ENCODE measurements at regions not wholly inside any gene's neighbourhood (a gene's known extent, or its start where the extent isn't known, plus 50 kb on each side); places are given as distances from the start of the nearest gene placed in this dataset.

DNA sequence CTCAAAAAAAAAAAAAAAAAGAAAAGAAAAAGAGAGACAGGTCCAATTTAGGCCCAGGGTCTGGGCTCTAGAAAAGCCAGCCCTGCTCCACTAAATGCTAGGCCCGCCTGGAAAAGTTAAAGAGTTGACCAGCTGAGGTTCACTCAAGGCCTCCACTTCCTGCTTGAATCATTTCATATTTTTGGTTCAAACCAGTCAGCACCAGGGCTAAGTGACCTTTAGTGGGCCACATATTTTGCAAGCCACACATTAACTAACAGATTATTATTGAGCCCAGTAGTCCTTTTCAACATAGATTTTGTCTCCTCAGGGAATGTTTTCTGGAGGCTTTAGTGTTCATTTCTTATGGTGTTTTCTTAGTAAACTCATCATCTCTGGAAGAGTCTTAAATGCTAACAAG is 156.6 kb downstream of the TLR4 start:
- DNase-seq (ENCODE audit: low read depth), result peak; percentile 35

DNA sequence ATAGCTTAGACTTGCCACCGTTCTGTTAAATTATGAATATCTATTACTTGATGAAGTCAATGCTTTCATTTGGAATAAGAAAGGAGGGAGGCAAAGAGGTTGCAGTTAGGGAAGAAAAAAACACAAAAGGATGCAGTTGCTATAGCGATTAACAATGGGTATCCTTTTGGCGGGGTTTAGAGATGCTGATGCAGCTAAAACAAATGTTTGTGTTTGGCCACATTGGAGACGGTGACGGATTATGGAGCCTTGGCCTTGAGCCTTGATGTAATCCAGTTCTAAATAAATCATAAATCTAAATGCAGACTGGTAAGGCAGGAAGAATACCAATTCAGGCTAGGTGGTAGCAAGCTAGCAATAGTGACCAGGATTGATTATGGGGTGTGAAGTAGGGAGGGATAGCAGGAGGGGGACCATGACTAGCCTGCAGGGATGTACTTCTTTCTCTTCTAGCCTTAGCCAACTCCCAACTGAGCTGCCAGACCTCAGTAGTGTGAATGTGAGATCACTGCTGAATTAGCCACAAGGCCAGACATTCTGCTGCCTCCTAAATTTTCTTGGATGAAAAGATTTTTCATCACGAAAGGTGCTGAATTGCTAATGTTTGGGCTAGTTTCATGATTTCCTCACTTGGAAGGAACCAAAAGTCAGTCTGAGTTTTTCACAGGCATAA is 160.3 kb downstream of the TLR4 start:
- DNase-seq (ENCODE audit: low read depth), result no peak

DNA sequence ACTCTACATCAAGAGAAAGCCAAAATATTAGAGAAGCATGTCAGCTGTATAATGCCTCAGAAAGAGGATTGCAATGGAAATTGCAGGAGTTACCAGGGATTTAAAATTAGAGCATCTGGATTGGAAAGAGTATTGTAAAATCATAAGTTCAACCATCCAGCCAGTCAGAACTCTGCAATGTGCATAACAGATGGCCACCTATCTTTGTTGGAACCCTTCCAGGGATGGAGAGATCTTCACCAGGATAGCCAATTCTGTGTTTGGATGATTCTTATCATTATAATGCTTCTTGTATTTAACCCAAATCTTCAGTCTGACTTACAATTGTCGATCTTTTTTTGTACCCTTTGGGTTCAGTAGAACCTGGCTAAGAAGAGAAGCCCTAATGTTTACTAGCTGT is 164.4 kb downstream of the TLR4 start:
- no peak for DNase-seq (ENCODE audit: low read depth)

DNA sequence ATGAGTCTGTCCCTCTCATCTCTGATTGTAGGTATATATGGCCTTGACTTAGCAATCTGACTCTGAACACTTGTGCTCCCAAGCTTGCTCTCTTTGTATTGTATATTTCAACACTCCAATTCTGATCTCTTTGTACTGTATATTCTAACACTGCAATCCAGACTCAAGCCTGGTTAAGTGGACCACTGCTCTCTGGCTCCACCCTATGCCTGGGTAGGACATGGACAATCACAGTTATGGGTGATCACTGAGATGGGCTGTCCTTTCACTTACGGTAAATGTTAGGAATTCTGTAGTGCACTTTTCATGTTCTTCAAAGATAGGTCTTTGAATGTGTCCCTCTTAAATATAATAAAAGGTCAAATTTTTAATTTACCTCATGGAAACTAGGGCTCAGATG is 165.1 kb downstream of the TLR4 start:
- no peak for DNase-seq (ENCODE audit: low read depth)

DNA sequence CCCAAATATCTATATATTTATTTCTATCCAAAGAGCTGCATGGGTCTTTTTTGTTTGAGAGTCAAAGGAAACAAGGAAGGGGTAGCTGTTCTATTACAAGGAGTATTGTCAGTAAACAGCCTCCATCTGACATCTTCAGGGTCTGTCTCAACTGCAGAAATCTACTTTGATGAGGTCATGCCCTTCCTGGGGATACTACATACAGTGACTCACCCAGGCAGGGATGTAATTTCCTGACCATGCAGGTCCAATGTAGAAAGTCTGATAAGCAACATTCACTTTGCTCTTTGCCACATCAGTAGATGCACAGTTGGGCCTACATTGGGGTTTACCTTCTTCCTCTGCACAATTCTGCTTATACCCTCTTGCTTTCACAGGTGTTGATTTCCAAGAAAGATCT is 165.5 kb downstream of the TLR4 start:
- no peak for DNase-seq (ENCODE audit: low read depth)

DNA sequence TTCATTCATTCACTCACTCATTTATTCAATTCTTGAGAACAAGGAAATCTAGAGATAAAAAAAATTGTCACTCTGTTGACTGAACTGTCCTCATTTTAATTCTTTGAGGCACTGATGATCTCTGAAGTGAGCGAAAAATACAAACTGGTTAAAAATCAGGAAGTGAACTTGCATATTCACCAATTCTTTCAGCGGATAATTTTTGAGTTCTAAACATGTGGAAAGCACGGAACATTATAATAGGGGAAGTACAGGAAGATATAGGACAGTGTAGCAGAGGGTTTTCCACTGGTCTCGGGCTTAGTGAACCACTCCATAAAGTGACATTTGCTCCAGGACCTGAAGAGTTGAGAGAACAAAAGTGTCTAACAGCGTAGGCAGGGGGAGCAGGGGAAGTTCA is 169.5 kb downstream of the TLR4 start:
- DNase-seq (ENCODE audit: low read depth), result no peak

DNA sequence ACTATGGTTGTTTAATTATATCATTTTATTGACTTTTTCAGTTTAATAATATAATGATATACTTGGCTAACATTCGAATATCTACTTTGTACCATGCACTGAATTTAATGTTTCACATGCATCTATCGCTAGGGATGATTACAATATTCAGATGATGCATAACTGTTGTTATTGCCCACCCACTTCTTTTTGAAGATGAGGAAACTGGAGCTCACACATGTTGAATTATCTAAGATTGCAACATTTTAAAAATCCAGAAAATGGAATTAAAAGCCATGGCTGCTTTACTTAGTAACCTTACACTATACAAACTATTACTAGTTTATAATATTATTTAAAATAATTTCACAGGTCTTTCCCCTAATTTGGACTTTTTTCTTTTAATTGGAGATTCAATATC is 171.7 kb downstream of the TLR4 start:
- DNase-seq (ENCODE audit: low read depth), result no peak

DNA sequence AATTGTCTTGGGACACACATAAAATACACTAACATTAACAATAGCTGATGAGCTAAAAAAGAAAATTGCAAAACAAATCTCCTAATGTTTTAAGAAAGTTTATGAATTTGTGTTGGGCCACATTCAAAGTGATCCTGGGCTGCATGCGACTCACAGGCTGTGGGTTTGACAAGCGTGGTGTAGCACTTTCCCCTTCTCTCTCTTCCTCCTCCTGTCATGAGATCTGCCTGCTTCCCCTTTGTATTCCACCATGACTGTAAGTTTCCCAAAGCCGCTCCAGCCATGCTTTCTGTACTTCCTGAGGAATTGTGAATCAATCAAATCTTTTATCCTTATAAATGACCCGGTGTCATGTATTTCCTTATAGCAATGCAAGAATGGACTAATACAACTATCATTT is 178.0 kb downstream of the TLR4 start:
- DNase-seq (ENCODE audit: low read depth), result no peak

DNA sequence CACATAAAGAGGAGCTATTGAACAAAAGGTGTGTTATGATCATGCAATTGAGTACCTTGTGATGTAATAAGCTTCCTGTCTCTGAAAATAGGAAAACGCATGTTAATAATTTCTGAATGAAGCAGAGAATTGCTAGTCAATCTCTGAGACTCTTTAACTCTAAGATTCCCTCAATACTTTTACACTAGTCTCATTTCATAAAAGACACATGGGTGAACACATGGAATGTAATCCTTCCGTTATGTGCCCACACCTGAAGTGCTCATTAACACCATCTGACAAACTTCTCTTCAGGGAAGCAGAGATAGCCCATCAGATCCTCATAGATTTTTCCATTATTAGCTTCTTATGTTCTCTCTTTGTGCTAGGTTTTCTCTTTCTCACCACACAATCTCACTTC is 182.4 kb downstream of the TLR4 start:
- DNase-seq (ENCODE audit: low read depth), result peak; percentile 6

DNA sequence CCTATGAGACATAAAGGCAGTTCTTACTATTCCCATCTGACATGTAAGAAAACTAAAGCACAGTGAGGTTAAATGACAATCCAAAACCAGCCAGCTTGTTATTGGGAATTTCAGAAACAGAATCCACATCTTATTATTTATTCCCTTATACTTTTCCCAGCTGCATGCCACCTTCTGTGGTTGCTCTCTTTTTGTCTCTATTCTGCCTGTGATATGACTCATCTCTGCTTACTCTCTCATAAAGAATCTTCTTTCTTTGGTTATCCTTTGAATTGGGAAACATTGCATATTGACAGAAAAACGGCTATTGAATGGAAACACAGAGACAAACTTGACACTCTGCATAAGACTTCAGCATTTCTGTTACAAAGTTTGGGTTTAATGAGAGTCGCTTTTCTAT is 183.2 kb downstream of the TLR4 start:
- DNase-seq (ENCODE audit: low read depth), result peak; percentile 36

DNA sequence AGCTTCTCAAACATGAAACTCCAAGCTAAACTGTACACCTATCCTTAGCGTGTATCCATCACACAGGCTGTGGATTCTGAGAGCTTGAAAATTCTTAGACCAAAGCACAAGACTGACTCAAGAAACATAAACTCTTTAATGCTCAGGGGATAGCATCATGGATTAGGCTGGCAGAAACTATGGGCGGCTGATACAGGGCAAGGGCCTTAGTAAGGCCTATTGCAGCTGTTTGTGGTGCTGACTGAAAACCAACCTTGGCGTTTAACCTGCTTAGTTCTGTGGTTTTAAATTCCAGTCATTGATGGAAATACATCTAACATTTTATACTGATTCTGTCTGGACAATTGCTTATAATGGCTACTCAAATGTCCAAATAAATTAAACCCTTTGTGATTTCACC is 183.7 kb downstream of the TLR4 start:
- DNase-seq (ENCODE audit: low read depth), result no peak

DNA sequence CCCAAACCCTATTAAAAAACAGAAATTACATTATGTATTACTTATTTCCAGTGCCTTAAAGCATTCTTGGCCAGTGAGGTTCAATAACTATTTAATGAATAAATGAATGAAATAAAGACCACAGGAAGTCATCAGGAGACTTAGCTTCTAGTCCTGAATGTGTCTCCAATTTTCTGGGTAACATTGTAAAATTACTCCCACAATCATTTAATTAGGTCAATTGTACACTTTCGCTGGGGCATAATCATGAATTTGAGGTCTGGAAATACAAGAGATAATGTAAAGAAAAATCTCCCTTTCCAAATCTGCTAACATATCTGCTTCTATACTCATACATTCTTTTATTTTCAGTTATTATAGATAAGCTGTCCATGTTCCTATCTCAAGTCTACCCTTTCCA is 199.2 kb downstream of the TLR4 start:
- no peak for DNase-seq (ENCODE audit: low read depth)

DNA sequence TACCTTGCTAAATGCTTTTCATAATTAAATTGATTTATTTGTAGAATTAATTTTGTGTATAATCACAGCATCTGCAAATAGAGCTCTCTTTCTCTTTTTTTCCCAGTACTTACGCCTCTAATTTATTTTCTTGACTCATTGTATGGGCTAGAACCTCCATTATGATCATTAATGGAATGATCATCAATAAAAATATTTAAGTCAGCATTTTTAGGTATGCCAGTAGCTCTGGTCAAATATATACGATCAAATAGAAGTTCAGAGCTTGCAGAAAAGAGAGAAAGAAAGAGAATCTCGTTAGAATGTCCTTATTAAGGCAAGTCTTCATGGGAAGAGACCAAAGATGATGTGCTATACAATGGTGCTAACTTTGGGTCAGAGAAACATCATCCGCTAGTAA is 202.6 kb downstream of the TLR4 start:
- no peak for DNase-seq (ENCODE audit: low read depth)

DNA sequence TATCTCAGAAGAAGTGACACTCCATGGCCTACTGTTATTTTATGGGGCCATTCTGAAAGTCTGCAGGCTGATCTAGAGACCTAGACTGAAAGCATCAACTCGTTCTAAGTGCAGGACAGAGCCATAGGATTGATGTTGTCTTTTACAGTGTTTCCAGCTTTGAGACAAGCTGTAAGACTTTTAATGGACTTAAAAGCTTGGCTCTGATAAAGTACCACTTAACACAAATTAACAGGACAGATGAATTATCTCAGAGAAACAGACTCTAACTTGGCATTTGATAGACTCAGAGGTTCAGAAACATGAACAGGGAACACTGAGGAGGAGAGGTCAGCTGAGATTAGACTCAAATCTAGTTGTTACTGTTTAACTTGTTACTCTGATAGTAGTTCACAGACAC is 203.2 kb downstream of the TLR4 start:
- no peak for DNase-seq (ENCODE audit: low read depth)

DNA sequence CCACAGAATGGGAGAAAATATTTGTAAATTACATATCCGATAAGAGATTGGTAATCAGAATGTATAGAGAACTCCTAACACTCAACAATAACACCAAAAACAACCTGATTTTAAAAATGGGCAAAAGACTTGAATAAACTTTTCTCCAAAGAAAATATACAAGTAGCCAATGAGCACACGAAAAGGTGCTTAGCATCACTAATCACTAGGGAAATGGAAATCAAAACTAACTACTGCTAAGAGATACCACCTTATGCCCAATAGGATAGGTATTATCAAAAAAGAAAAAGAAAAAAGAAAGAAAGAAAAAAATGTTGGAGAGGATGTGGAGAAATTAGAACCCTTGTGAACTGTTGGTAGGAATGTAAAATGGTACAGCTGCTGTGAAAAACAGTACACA is 212.1 kb downstream of the TLR4 start:
- peak; percentile 11 for DNase-seq (ENCODE audit: low read depth)

DNA sequence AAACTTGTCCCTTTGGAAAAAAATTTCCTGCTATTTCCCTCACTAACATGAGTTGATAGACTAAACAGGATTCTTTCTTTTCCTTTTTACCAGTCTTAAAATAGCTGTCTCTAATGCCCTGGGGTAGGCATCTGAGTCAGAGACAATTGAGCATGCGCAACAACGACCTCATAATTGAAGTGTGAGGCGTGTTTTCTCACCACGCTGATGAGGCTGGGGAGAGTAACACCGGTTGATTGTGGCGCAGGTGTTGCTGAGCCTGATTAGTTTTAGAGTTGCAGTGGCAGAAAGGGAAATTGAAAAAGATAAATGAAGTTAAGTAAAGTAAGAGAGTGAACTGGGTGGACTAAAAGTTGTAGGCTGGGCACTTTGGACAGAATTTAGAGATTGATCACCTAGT is 213.7 kb downstream of the TLR4 start:
- DNase-seq (ENCODE audit: low read depth), result peak; percentile 4

DNA sequence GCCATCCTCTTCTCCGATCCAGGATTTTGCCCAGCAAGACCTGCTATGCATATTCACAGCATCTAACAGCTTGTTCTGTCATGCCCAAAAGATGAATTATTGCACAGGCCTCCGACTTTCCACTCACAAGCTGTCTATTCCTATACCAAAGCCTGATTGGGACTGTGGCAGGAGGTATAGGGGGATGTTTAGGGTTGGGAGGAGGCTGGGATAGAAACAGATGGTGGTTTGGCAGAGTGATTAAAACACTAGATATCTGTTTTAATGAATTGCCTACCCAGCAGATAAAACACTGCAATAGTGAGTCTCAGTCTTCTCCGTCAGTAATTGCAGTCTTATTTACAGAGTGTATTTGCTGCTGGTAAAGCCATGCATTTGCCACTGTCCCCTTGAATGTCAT is 215.3 kb downstream of the TLR4 start:
- no peak for DNase-seq (ENCODE audit: low read depth)

DNA sequence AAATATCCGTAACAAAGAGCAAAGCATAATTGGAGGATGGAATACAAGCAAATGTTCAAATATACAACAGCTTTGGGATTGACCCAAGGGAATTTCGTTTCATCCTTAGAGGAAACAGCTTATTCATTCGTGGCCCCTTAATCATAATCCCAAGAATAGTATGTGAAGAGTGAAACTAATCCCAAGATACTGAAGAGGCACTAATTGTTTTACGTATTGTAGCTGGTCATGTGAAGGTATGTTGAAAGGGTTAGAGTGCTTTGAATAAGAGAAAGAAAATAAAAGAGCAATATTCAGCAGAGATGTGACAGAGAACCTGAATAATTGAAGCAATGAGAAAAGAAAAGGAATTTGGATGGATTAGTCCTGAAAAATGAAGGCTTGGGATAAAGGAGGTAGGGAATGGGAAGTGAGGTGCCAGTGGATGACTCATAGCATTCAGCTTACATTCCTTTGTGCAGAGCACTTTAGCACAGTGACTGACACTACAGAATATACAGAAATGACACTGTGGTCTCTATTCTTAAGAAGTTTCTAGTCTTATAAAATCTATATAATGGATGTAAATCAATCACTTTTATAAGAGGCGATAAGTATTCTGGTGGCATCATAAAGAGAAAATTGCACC is 221.9 kb downstream of the TLR4 start:
- peak; percentile 61 for DNase-seq (ENCODE audit: low read depth)

DNA sequence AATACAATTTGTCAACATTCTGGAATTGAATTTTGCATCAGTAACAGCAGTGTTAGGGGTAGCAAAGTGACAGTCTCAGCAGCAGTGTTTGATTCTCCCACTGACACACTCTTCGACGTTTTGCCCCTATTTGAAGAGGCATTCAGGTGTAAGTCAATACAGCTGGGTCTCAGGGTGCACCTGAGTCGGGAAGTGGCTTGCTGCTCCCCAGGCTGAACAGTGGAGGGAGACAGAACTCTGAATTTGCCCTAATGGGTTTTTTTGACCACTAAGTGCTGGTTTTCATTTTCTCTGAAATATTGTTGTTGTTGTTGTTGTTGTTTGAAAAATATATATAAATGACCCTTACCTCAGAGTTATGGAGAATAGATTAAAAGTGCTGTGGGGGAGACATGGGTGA is 223.2 kb downstream of the TLR4 start:
- DNase-seq (ENCODE audit: low read depth), result no peak

DNA sequence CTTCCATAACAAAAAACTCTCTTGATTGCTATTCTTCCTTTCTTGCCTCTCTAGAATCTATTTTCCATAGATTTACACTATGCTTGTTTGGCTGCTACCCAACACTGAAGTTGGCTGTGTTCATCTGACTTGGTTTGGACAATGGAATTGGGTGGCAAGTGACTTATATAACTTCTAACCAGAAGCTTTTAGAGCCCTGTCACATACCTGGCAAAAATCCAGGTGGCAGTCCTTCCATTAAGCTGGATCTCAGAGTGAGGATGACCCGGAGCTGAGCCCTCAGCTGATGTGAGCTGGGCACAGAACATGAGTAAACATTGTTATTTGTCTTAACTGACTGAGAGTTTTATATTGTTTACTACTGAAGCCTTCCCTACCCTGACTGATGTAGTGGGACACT is 225.7 kb downstream of the TLR4 start:
- DNase-seq (ENCODE audit: low read depth), result peak; percentile 13

DNA sequence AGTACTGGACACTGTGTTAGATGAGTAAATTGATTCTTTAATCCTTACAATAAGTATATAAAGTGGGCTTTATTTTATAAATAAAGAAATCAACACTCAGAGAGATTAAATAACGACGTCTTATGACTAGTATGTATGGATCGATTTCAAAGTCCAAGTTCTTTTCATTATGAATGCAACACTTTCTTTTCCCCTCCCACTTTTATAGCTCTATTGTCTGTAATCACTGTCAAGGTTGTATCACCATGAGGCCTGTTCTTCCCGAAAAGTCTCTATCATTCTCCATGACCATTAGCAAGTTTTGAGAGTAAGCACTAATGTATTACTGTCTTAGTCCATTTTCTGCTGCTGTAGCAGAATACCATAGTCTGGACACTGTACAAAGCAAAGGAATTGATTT is 228.4 kb downstream of the TLR4 start:
- no peak for DNase-seq (ENCODE audit: low read depth)

DNA sequence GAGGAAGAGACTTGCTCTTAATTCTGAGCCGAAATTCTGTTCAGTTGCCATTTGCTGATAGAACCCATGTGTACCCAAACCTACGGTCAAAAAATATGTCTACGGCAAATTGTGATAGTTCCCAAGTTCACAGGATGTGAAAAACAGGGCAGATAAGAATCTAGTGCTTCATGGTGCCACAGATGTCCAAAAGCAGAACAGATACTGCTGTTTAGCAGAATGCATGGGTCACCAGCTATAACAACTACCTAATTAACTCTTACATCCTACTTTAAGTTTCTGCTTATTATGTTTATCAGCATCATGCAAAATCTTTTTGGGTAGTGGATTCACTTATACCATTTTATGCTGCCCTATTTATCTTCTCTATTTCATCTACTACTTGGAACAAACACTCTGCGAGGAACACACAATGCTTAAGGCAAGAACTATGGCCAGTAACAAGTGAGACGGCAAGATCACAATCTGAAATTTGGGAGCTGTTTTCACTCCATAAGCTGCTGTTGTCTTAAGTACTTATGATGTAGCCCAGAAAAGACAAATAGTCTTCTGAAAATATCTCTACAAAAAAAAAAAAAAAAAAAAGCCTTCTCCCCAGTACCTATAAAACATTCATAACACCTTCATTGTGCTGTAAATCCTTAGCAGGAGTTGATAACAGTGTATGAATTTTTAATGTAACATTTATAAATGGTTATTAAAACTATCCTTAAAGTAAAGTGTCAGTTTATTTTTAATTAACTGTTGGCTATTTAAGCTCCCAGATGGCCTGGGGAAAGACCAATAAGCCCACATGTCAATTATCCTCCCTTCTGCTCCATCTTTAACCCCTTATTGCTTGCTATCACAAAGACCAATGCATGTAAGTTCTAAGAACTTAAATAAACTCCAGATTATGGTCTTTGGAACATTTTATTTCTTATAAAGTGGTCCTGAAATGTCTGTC is 232.3 kb downstream of the TLR4 start:
- DNase-seq (ENCODE audit: low read depth), result no peak

DNA sequence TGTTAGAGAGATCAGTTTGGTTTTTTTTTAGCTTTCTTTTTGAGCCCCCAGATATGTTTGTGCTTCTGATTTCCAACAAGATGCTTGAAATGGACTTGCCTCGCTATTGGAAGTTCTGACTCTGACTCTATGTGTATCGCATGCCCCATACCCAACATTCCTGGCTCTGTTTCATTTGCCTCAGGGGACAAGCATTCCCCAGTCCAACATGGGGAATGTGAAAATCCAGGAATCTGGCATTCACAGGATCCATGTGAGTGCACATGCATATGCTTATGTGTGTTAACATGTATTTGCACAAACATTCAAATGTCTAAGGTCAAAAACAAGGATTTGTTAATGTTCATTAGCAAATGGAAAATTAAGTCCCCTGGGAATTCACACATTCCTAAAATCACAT is 233.9 kb downstream of the TLR4 start:
- DNase-seq (ENCODE audit: low read depth), result peak; percentile 88
